H1 (cell line): ENCODE measurements at regions not wholly inside any gene's neighbourhood (a gene's known extent, or its start where the extent isn't known, plus 50 kb on each side); places are given as distances from the start of the nearest gene placed in this dataset.

ENCODE experiments used
- CTCF ChIA-PET: fragments of 300-600 bp; sonication (Branson Sonifier 250); formaldehyde crosslinking; loops from one replicate; lab custom pipeline; 2021; ENCODE audit not compliant: partially characterized antibody; lab: Charles Lee
- POLR2A ChIA-PET: fragments of 300-600 bp; sonication (Branson Sonifier 250); formaldehyde crosslinking; loops from one replicate; lab custom pipeline; 2021; ENCODE audit warnings: inconsistent platforms; ENCODE audit not compliant: partially characterized antibody; lab: Charles Lee
- DNase-seq, 2 experiments: peaks; one replicate each; pipeline versions ENCODE4 v3.0.0 to v3.0.0-alpha.2; 2010 to 2022; ENCODE audit warnings: low spot score in 2 of 2, low read depth in 1 of 2, mixed read lengths in 1 of 2
- FAIRE-seq: peaks from 2 replicates; lab custom pipeline; 2011; peaks lifted over from hg19 to GRCh38; lab: Jason Lieb, UNC
- H2AFZ ChIP-seq: 2 replicates; pipeline ENCODE4 v1.8.1; 2012; ENCODE audit warnings: low read length, inconsistent platforms
- H2AK5ac ChIP-seq: 2 replicates; pipeline ENCODE4 v1.6.1; 2013; ENCODE audit warnings: low read depth, low read length
- H2BK120ac ChIP-seq: replicated peaks from 2 replicates; pipeline ENCODE3; 2013; ENCODE audit warnings: low read depth, low read length, inconsistent platforms
- H2BK12ac ChIP-seq: 2 replicates; pipeline ENCODE4 v1.6.1; 2013; ENCODE audit warnings: low read depth, low read length
- H2BK15ac ChIP-seq: 2 replicates; pipeline ENCODE4 v1.6.1; 2013; ENCODE audit warnings: low read length
- H2BK20ac ChIP-seq: 2 replicates; pipeline ENCODE4 v1.6.1; 2013; ENCODE audit warnings: low read length
- H2BK5ac ChIP-seq: 2 replicates; pipeline ENCODE4 v1.6.1; 2013; ENCODE audit warnings: low read depth, low read length
- H3K14ac ChIP-seq: 2 replicates; pipeline ENCODE4 v1.6.1; 2013; ENCODE audit warnings: inconsistent platforms; ENCODE audit not compliant: insufficient read length
- H3K18ac ChIP-seq: 2 replicates; pipeline ENCODE4 v1.6.1; 2013; ENCODE audit warnings: low read length; ENCODE audit errors: extremely low read depth
- H3K23ac ChIP-seq: 2 replicates; pipeline ENCODE4 v1.6.1; 2013; ENCODE audit warnings: inconsistent platforms; ENCODE audit not compliant: insufficient read length
- H3K23me2 ChIP-seq: 2 replicates; pipeline ENCODE4 v1.6.1; 2013; ENCODE audit warnings: low read depth, low read length
- H3K27ac ChIP-seq: 2 replicates; pipeline ENCODE4 v1.6.1; 2011; ENCODE audit warnings: low read depth, low read length, inconsistent platforms
- H3K27me3 ChIP-seq, 4 experiments: replicated peaks in 1 of 4; 1 replicate in 1 of 4; 2 replicates in 3 of 4; pipeline versions ENCODE4 v1.6.1 to v1.8.1; 2011 to 2013; ENCODE audit warnings: low read length in 3 of 4, mild to moderate bottlenecking in 3 of 4, inconsistent platforms in 2 of 4, mixed read lengths in 2 of 4, moderate library complexity in 1 of 4; ENCODE audit not compliant: control insufficient read depth in 3 of 4, insufficient read depth in 3 of 4; ENCODE audit errors: extremely low read depth in 1 of 4
- H3K36me3 ChIP-seq, 4 experiments: 2 replicates each; pipeline versions ENCODE4 v1.6.1 to v1.8.1; 2011 to 2013; ENCODE audit warnings: mild to moderate bottlenecking in 4 of 4, low read length in 3 of 4, moderate library complexity in 2 of 4, control low read depth in 1 of 4, inconsistent platforms in 1 of 4; ENCODE audit not compliant: insufficient read depth in 4 of 4, control insufficient read depth in 2 of 4
- H3K4ac ChIP-seq: replicated peaks from 2 replicates; pipeline ENCODE3; 2013; ENCODE audit warnings: low read length, low read depth, mixed read lengths, inconsistent platforms; ENCODE audit not compliant: insufficient read length
- H3K4me1 ChIP-seq, 4 experiments: replicated peaks in 1 of 4; 1 replicate in 1 of 4; 2 replicates in 3 of 4; pipeline versions ENCODE4 v1.6.1 to v1.8.1; 2011 to 2013; ENCODE audit warnings: low read length in 3 of 4, inconsistent platforms in 2 of 4, mixed read lengths in 1 of 4; ENCODE audit not compliant: insufficient read depth in 4 of 4, control insufficient read depth in 3 of 4
- H3K4me2 ChIP-seq, 2 experiments: 2 replicates each; pipeline versions ENCODE4 v1.6.1 to v1.8.1; 2011 to 2013; ENCODE audit warnings: low read depth in 2 of 2, low read length in 2 of 2, control low read depth in 1 of 2, inconsistent platforms in 1 of 2, mild to moderate bottlenecking in 1 of 2; ENCODE audit not compliant: insufficient read depth in 1 of 2
- H3K4me3 ChIP-seq, 4 experiments: fragments of 200-600, 300-600 bp in 1 of 4; sonication (generic), shearing (Covaris generic), sonication (Bioruptor Twin) in 1 of 4; 2 replicates each; pipeline versions ENCODE4 v1.5.1 to v1.8.1; 2011 to 2016; ENCODE audit warnings: low read length in 4 of 4, low read depth in 3 of 4, control low read depth in 2 of 4, inconsistent platforms in 2 of 4, mild to moderate bottlenecking in 2 of 4, mixed read lengths in 1 of 4, moderate library complexity in 1 of 4; ENCODE audit not compliant: insufficient read depth in 2 of 4; ENCODE audit errors: extremely low read depth in 1 of 4
- H3K56ac ChIP-seq: replicated peaks from 2 replicates; pipeline ENCODE3; 2013; ENCODE audit warnings: low read depth, mild to moderate bottlenecking, mixed read lengths, low read length, inconsistent platforms; ENCODE audit not compliant: insufficient read length
- H3K79me1 ChIP-seq: 2 replicates; pipeline ENCODE4 v1.6.1; 2013; ENCODE audit warnings: low read depth, low read length, control low read depth
- H3K79me2 ChIP-seq, 2 experiments: 2 replicates each; pipeline versions ENCODE4 v1.6.1 to v1.8.1; 2012 to 2013; ENCODE audit warnings: low read length in 2 of 2, mild to moderate bottlenecking in 2 of 2, inconsistent platforms in 1 of 2; ENCODE audit not compliant: insufficient read depth in 2 of 2, control insufficient read depth in 1 of 2
- H3K9ac ChIP-seq, 4 experiments: replicated peaks in 1 of 4; 1 replicate in 1 of 4; 2 replicates in 3 of 4; pipeline versions ENCODE4 v1.6.1 to v1.8.1; 2011 to 2013; ENCODE audit warnings: low read depth in 3 of 4, low read length in 3 of 4, control low read depth in 2 of 4, mild to moderate bottlenecking in 2 of 4, moderate library complexity in 2 of 4, inconsistent platforms in 1 of 4; ENCODE audit errors: extremely low read depth in 1 of 4
- H3K9me3 ChIP-seq, 2 experiments: 2 replicates each; pipeline versions ENCODE4 v1.6.1 to v1.8.1; 2012 to 2013; ENCODE audit warnings: mild to moderate bottlenecking in 2 of 2, moderate library complexity in 2 of 2, control low read depth in 1 of 2, inconsistent platforms in 1 of 2, low read depth in 1 of 2, low read length in 1 of 2, mixed read lengths in 1 of 2; ENCODE audit not compliant: insufficient read depth in 2 of 2
- H4K20me1 ChIP-seq, 2 experiments: replicated peaks in 1 of 2; 2 replicates each; pipeline versions ENCODE3 to v1.8.1; 2011 to 2013; ENCODE audit warnings: inconsistent platforms in 2 of 2, low read length in 2 of 2, mild to moderate bottlenecking in 1 of 2; ENCODE audit not compliant: insufficient read depth in 2 of 2, control insufficient read depth in 1 of 2
- H4K5ac ChIP-seq: 2 replicates; pipeline ENCODE4 v1.6.1; 2013; ENCODE audit warnings: low read length, low read depth, mixed read lengths, inconsistent platforms; ENCODE audit not compliant: insufficient read length
- H4K8ac ChIP-seq: 2 replicates; pipeline ENCODE4 v1.8.0; 2013; ENCODE audit warnings: mild to moderate bottlenecking, moderate library complexity, low read length, inconsistent platforms; ENCODE audit not compliant: insufficient read depth; ENCODE audit errors: extremely low read depth
- H4K91ac ChIP-seq: replicated peaks from 2 replicates; pipeline ENCODE3; 2013; ENCODE audit warnings: low read length, mixed read lengths, inconsistent platforms; ENCODE audit not compliant: insufficient read length
- ATF3 ChIP-seq: IDR thresholded peaks from 2 replicates; pipeline ENCODE4 v1.6.1; 2011; ENCODE audit warnings: low read depth, mild to moderate bottlenecking, low read length; ENCODE audit not compliant: insufficient read depth
- CHD1 ChIP-seq: IDR thresholded peaks from 2 replicates; pipeline ENCODE4 v1.6.1; 2012; ENCODE audit warnings: low read depth, low read length, improper control_type of control experiment
- WGBS, 2 experiments: shearing (Covaris generic) in 1 of 2; methylation state at CpG; one replicate each; pipeline versions ENCODE4 v1.1.6 to v1.1.7; 2013 to 2015; ENCODE audit warnings: low lambda C conversion rate in 2 of 2, mixed read lengths in 2 of 2, inconsistent platforms in 1 of 2, low coverage in 1 of 2, missing lambda C conversion rate in 1 of 2; ENCODE audit not compliant: insufficient replicate concordance in 2 of 2, insufficient coverage in 1 of 2, insufficient read length in 1 of 2; ENCODE audit errors: extremely low coverage in 1 of 2, missing lambda C conversion rate in 1 of 2; 5-methylcytosine and 5-hydroxymethylcytosine counted together

- Histone ChIP-seq H3K4me1 (no peaks in the 10 kb centered on the region), H3K36me3 (no peaks in the 10 kb centered on the region), H3K56ac (no peak overlapping the region), H2BK12ac (no peak overlapping the region), H2AK5ac (no peak overlapping the region), H3K79me1 (no peaks in the 10 kb centered on the region), H3K9ac (no peak overlapping the region), H3K4me3 (no peak overlapping the region), H2BK15ac (no peak overlapping the region), H4K20me1 (no peaks in the 10 kb centered on the region), H3K18ac (no peak overlapping the region), H3K27ac (no peak overlapping the region), H3K27me3 (no peaks in the 10 kb centered on the region), H3K79me2 (no peaks in the 10 kb centered on the region), H3K9me3 (no peaks in the 10 kb centered on the region), H3K4me2 (no peak overlapping the region), H3K4ac (no peak overlapping the region), H2AFZ (no peak overlapping the region), H3K23ac (no peak overlapping the region), H4K91ac (no peak overlapping the region), H3K14ac (no peak overlapping the region), H2BK120ac (no peak overlapping the region), H2BK20ac (no peak overlapping the region), H3K23me2 (peaks cover 4% of the 10 kb centered on the region; the same call in 1 of the 2 replicates), H2BK5ac (no peak overlapping the region), H4K5ac (no peak overlapping the region), H4K8ac (no peak overlapping the region)
- ChIA-PET CTCF (interaction anchor here (0.7 kb wide), 1 partner anchor 140 kb away, joined by 3 read pairs; no protein-coding TSS in a partner anchor), POLR2A (interaction anchor here (2.0 kb wide), 1 partner anchor 10 kb away, joined by 4 read pairs; no protein-coding TSS in a partner anchor)
- WGBS, 2 experiments = 91% methylated on average over 7 of the region's 7 CpGs; no CpG with 5 or more reads in 1 of the 2 experiments
- no peak for TF ChIP-seq CHD1
- TF ChIP-seq ATF3 = no peak
- FAIRE-seq (no peak), DNase-seq (no peak)
These were observed 125.7 kb upstream of the RNF32 start for GRCh38 chr7:156514851-156515250.
